ENCODE measurements at regions not wholly inside any gene's neighbourhood (a gene's known extent, or its start where the extent isn't known, plus 50 kb on each side); places are given as distances from the start of the nearest gene placed in this dataset.

- H3K4me3 ChIP-seq (ENCODE audit: low read depth, low read length): no peak overlapping the region
- no peaks in the 10 kb centered on the region for H3K27me3 ChIP-seq (ENCODE audit: control insufficient read depth, insufficient read depth, low read length)
- H3K36me3 ChIP-seq (ENCODE audit: control insufficient read depth, insufficient read depth, low read length): no peaks in the 10 kb centered on the region
- no peak for DNase-seq (ENCODE audit: low read depth)
- TF ChIP-seq CTCF (IDR thresholded peaks at IDR 0.05; ENCODE audit: insufficient read depth, low read length, poor library complexity, severe bottlenecking): no peak
These were observed 339.7 kb upstream of the FLRT2 start for GRCh38 chr14:85190251-85190650.

- no peak for DNase-seq (ENCODE audit: low read depth)
- no peak for TF ChIP-seq CTCF (IDR thresholded peaks at IDR 0.05; ENCODE audit: insufficient read depth, low read length, poor library complexity, severe bottlenecking)
- Histone ChIP-seq H3K4me3 (ENCODE audit: low read depth, low read length) (no peak overlapping the region), H3K36me3 (ENCODE audit: control insufficient read depth, insufficient read depth, low read length) (no peaks in the 10 kb centered on the region), H3K27me3 (ENCODE audit: control insufficient read depth, insufficient read depth, low read length) (no peaks in the 10 kb centered on the region)
These were observed 338.0 kb upstream of the FLRT2 start for GRCh38 chr14:85191986-85192385.

- H3K4me3 ChIP-seq (ENCODE audit: low read depth, low read length): no peak overlapping the region
- TF ChIP-seq CTCF (IDR thresholded peaks at IDR 0.05; ENCODE audit: insufficient read depth, low read length, poor library complexity, severe bottlenecking): peak; percentile 61
- DNase-seq (ENCODE audit: low read depth): no peak
These were observed 334.0 kb upstream of the FLRT2 start for GRCh38 chr14:85195872-85196477.

GRCh38 chr14:85198001-85198400 lies 331.9 kb upstream of the FLRT2 start:
- H3K27me3 ChIP-seq (ENCODE audit: control insufficient read depth, insufficient read depth, low read length): no peaks in the 10 kb centered on the region
- H3K4me3 ChIP-seq (ENCODE audit: low read depth, low read length): no peak overlapping the region
- no peaks in the 10 kb centered on the region for H3K36me3 ChIP-seq (ENCODE audit: control insufficient read depth, insufficient read depth, low read length)
- DNase-seq (ENCODE audit: low read depth): no peak
- TF ChIP-seq CTCF (IDR thresholded peaks at IDR 0.05; ENCODE audit: insufficient read depth, low read length, poor library complexity, severe bottlenecking): no peak

More at GRCh38 chr14:85195872-85196477, 334.0 kb upstream of the FLRT2 start:
- Histone ChIP-seq H3K27me3 (ENCODE audit: control insufficient read depth, insufficient read depth, low read length) (no peaks in the 10 kb centered on the region), H3K36me3 (ENCODE audit: control insufficient read depth, insufficient read depth, low read length) (no peaks in the 10 kb centered on the region)

- H3K36me3 ChIP-seq (ENCODE audit: control insufficient read depth, insufficient read depth, low read length): no peaks in the 10 kb centered on the region
- no peak overlapping the region for H3K4me3 ChIP-seq (ENCODE audit: low read depth, low read length)
- no peak for DNase-seq (ENCODE audit: low read depth)
- TF ChIP-seq CTCF (IDR thresholded peaks at IDR 0.05; ENCODE audit: insufficient read depth, low read length, poor library complexity, severe bottlenecking): no peak
- no peaks in the 10 kb centered on the region for H3K27me3 ChIP-seq (ENCODE audit: control insufficient read depth, insufficient read depth, low read length)
These were observed 324.1 kb upstream of the FLRT2 start for GRCh38 chr14:85205875-85206274.

GRCh38 chr14:85214471-85214870 lies 315.5 kb upstream of the FLRT2 start:
- TF ChIP-seq CTCF (IDR thresholded peaks at IDR 0.05; ENCODE audit: insufficient read depth, low read length, poor library complexity, severe bottlenecking): no peak
- H3K36me3 ChIP-seq (ENCODE audit: control insufficient read depth, insufficient read depth, low read length): no peaks in the 10 kb centered on the region
- no peaks in the 10 kb centered on the region for H3K27me3 ChIP-seq (ENCODE audit: control insufficient read depth, insufficient read depth, low read length)
- no peak overlapping the region for H3K4me3 ChIP-seq (ENCODE audit: low read depth, low read length)
- DNase-seq (ENCODE audit: low read depth): no peak

Measured in kidney epithelial cell (primary cell).